DMS53 (cell line): ENCODE measurements at regions not wholly inside any gene's neighbourhood (a gene's known extent, or its start where the extent isn't known, plus 50 kb on each side); places are given as distances from the start of the nearest gene placed in this dataset.
"Not testable (repeated sequence)": the region's sequence is repeated elsewhere in the genome, so short reads cannot be mapped to it uniquely, and the experiment has no call there.

Source experiments
- DNase-seq: peaks from one replicate; lab custom pipeline; 2025; lab: John Stamatoyannopoulos, UW

DNA sequence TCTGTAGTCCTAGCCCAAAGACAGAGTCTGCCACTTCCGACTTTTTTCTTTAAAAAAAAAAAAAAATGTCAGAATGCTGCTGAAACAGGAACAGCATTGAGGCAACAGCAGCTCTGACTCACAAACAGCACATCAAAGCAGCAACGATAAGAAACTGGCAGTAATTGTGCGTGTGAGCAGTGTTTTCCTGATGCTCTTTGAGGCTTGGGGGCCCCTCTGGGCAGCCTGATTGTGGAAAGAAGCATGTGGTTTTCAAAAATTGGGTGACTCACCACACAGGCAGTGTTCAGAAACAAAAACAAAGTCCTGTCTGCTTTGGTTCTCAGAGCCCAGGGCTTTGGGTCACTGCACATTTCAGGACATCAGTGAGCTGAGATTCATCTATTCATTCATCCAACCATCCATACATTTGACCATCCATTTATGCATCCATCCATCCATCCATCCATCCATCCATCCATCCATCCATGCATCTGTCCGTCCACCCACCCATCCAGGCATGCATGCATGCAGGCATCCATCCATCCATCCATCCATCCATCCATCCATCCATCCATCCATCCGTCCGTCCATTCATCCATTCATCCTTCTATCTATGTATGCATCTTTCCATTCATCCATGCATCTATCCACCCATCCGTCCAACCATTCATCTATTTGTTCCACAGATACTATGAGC lies 308.4 kb downstream of the RPLP1 start:
- peak; percentile 55 for DNase-seq

DNA sequence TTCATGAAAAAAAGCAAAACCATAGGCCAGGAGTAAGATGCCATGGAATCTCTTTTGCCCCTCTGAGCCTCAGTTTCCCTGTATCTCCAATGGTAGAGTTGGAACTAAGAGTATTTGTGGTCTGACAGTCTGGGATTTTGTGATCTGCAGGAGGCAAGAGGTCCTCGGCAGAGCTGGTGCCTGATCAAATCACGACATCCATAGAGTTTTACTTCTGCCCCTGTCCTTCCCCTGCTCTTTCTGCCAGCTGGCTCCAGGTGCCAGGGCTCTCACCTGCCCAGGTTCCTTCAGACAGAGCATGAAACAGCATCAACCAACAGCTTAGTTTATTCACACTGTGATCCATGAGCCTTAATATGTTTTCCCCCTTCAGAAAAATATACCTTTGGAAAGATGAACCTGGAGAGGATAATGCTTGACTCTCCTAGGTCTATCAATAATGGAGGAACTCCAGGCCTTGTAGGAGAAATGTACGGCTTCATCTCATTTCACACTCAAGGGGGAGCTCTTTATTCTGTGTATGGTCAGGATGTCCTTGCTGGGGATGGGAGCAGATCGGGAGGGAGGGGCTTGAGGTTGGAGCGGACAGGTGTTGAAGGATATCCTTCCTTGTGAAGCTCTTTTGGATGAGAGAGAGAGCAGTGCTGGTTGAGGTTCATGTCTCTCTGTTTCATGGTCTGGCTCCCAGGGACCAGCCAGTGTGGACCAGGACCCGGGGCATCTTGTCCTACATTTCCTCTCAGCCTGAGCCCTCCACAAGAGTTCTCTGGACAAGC lies 309.9 kb downstream of the RPLP1 start:
- DNase-seq: peak; percentile 49

DNA sequence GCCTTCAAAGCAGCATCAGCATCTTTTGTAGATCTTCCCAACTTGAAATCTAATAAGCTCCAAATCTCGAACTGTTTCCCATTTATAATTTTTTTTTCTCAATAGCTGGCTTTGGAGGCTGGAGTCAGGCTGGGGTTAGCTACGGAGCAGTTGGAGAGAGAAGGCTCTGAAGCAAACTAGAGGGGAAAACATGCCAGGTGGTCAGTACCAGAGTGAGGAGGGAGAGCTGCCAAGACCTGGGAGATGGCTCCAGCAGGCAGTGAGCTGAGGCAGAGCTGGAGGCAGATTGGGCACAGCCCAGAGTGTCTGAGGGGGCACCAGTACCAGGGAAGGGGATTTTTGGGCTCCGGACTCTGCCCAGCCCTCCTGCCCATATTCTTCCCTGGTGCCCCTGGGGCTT lies 311.2 kb downstream of the RPLP1 start:
- no peak for DNase-seq

DNA sequence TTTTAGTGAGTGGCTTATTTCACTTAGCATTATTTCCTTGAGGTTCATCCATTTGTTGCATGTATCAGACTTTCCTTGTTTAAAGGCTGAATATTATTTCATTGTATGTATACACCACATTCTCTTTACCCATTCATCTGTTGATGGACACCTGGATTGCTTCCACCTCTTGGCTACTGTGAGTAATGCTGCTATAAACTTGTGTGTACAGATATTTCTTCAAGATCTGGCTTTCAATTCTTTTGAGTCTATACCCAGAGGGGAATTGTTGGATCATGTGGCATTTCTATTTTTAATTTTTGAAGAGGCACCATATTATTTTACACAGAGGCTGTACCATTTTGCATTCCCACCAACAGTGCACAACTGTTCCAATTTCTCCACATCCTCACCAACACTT lies 313.5 kb downstream of the RPLP1 start:
- no peak for DNase-seq

DNA sequence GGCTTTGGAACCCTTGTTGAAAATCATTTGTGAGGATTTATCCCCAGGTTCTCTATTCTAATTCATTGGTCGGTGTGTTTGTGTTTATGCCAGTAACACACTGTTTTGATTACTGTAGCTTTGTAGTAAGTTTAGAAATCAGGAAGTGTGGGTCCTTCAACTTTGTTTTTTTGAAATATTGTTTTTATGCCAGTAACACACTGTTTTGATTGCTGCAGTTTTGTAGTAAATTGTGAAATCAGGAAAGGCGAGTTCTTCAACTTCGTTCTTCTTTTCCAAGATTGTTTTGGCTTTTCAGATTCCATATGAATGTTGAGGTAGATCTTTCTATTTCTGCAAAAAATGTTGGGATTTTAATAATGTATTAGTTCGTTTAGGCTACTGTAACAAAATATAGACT lies 314.6 kb downstream of the RPLP1 start:
- DNase-seq: no peak

DNA sequence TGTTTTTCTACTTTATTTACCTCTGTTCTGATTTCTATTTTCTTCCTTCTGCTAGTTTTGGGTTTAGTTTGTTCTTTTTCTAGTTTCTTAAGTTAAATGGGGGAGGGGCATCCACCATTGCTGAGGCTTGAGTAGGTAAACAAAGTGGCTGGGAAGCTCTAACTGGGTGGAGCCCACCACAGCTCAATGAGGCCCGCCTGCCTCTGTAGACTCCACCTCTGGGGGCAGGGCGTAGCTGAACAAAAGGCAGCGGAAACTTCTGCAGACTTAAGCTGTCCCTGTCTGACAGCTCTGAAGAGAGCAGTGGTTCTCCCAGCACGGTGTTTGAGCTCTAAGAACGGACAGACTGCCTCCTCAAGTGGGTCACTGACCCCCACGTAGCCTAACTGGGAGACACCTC lies 316.7 kb downstream of the RPLP1 start:
- not testable (repeated sequence) for DNase-seq

DNA sequence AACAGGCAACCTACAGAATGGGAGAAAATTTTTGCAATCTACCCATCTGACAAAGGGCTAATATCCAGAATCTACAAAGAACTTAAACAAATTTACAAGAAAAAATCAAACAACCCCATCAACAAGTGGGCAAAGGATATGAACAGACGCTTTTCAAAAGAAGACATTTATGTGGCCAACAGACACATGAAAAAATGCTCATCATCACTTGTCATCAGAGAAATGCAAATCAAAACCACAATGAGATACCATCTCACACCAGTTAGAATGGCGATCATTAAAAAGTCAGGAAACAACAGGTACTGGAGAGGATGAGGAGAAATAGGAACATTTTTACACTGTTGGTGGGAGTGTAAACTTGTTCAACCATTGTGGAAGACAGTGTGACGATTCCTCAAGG lies 321.6 kb downstream of the RPLP1 start:
- DNase-seq: not testable (repeated sequence)

DNA sequence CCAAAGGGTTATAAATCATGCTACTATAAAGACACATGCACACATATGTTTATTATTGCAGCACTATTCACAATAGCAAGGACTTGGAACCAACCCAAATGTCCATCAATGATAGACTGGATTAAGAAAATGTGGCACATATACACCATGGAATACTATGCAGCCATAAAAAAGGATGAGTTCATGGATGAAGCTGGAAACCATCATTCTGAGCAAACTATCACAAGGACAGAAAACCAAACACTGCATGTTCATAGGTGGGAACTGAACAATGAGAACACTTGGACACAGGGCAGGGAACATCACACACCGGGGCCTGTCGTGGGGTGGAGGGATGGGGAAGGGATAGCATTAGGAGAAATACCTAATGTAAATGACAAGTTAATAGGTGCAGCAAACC lies 322.1 kb downstream of the RPLP1 start:
- not testable (repeated sequence) for DNase-seq

DNA sequence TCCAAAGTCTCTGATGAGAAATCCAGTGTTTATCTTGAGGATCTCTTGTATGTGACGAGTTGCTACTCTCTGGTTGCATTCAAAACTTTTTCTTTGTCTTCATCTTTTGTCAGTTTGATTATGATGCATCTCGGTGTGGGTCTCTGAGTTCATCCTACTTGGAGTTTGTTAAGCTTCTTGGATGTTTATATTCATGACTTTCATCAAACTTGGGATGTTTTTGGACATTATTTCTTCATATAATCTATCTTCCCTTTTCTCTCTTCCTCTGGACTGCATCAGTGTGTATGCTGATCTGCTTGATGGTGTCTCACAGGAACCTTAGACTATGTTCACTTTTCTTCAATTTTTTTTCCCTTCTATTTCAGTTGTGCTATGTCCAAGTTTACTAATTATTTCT lies 320.4 kb downstream of the TLE3 start:
- DNase-seq: no peak

DNA sequence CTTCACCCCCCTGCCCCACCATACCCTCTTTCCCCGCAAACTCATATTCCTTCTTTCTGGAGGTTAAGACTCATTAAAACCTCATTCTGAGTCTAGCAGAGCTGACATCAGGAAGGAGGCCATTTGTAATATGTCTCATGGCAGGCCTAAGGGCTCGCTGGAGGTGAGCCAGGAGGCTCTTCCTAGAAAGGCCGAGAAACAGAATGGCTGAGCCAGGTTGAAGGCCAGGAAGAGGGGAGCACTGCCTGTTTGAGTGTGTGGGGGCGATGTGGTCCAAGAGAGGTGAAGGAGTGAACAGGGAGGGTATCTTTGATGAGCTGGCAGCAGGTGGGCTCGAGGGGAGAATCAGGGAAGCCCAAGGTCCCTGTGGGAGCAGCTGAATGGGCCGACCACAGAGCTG lies 317.3 kb downstream of the TLE3 start:
- DNase-seq: no peak

DNA sequence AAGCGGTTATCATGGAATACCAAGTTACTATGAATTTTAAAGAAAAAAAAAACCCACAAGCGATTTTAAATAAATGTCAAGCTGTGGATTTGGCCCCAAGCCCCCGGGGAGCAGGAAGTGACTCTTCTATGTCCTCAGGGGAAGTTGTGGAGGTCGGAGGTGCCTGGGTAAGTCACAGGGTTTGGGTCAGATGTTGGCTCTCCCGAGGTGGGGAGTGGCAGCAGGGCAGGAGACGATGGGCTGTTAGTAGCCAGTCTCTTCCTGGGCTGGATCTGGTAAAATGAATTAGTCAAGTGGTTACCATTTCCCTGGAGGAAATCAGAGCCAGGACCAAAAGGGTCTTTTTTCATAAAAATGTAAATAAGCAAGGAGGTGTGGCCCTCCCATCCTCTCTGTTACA lies 316.7 kb downstream of the TLE3 start:
- no peak for DNase-seq

DNA sequence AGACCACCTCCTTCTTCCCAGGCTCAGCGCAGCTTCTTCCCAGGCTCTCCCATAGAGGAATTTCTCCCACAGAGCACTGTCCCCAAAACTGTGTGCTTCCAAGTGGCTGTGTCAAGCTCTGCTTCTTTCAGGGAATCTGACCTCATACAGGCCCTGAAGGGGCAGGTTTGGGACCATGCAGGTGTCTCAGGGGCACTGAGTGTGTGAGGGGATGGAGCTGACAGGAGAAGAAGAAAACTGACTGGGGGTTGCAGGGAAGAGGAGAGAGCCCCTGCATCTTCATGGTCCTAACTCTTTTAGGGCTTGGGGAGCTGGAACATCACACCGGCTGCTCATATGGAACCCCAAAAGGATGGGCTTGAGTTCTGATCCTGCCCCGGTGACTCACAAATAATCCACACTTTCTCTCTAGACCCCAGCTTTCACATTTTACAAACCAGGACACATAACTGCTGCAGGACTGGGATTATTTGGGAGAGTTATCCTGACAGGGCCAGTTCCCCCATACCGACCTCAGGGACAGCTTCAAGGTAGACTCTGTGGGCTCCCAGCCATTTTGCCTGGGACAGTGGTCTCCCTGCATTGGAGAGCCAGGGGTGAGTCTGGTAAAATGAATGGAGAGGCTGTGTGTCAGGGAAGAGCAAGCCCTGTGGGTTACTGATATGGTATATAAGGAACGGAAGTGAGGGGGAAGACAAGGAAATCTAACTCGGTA lies 316.1 kb downstream of the TLE3 start:
- no peak for DNase-seq

DNA sequence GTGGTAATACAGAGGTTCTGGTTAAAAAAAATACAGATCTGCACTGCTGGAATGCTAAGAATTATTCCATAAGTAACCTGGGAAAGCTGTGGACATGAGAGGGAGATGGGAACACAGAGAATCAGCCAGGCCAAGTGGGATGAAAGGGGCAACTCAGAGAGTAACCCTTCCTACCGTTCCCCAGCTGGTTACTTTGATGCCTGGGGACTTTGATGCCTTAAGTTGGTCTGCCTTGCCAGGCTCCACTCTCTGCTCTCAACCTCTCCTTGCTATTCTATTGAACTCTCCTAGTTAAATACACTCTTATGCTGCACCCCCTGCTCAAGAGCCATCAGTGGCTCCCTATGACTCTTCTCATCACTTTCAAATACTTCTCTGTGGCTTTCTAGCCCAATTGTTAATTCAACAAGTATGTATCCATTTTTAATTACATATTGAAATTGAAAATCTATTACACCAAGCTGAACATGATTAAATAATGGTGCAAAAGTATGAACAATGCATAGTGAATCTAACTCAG lies 315.5 kb downstream of the TLE3 start:
- DNase-seq: no peak

DNA sequence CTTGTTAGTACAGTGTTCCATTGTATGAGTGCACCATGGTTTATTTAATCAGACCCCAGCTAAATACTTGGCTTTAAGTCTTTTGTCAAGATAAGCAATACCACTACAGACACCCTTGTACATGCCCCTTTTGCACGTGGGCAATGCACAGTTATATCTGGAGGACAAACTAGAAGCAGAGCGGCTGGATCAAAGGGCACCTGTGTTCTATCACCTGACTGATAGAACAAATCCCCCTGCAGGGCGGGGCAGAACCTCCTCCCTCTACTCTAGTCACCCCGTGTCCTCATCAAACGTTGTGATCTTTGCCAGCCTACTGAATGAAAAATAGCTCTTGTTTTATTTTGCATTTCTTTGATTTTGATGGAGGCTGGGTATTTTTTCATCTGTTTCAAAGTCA lies 314.9 kb downstream of the TLE3 start:
- DNase-seq: peak; percentile 78

DNA sequence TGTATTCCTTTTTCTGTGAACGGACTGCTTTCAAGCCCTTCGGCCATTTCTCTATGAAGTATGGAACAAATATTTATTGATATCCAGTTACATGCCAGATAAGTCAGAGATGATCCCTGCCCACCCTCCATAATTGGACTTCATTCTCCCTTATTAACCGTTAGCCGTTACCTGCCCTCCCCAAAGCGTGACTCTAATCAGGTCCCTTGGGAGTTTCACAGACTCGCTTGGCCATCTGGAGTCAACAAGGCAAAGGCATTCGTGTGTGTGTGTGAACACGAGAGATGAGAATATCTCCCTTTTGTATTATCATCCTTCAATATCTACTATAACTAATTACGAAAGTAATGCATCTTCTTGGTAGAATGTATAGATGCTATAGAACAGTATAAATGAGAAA lies 314.5 kb downstream of the TLE3 start:
- DNase-seq: peak; percentile 40

DNA sequence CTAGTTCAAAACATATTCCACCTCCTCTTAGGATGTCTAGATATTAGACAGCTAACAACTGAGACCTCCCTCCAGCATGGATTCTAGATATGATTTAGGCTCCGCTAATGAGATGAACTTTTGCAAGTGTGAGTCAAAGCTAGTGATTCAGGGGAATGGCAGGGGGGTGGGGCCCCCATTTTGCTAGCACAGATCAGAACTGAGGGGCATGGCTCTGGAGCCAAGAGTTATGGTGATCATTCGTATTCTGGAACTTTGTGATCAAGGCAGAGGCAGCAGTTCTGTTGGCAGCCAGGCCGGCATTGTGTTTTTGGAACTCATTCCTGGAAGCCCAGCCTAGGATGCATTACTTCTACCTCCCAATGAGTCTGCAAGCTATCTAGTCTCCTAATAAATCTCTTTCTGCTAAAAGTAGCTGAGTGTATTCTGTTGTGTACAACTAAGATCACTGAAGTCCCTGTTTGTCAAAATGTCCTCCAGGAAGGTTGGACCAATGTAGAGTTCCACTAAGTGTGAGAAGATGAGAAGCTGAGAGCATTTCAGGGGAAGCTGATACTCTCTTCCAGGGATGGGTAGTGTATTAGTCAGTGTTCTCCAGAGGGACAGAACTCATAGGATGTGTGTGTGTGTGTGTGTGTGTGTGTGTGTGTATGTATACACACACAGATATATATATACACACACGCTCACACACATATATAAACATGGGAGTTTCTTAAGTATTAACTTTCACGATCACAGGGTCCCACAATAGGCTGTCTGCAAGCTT lies 312.7 kb downstream of the TLE3 start:
- no peak for DNase-seq

DNA sequence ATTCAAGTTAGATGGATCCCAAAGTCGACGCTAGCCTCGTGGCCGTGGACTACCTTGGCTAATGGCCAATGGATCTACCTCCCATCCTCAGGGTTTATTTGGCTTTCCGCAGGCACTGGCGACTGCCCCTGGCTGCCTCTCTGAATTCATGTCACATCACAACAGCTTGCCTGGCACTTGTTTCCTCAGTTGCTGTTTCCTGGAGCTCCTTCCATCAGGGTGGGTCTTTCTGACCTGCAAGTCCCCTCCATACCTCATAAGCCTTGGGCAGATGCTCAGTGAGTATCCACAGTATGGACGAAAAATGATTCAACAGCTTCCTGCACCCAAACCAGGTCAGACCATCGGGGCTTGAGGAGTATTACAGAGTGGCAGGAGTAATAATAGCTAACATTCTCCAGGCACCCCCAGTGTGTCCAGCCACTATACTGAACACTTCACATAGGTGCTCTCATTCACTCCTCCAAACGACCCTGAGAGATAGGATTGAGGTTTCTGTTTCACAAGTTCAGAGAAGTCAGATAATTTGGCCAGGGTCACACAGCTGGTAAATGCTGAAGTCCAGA lies 311.5 kb downstream of the TLE3 start:
- DNase-seq: no peak

DNA sequence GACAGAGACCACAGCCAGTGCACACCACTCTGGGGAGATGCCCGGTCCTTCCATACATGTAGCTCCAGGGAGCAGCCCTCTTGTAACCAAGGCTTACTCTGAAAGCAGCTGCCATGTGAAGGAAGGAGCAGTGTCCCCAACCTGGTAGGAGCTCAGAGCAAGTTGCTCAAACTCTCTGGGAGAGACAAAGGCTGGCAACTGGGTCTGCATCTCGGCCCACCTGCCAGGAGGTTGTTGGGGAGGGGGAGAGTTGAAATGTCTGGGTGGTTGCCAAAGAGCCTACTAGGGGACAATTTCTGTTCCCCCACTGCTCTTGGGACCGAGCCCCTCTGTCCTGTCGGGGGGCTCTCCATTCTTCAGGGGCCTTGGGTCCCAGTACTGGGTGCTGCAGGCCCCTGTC lies 309.9 kb downstream of the TLE3 start:
- no peak for DNase-seq

DNA sequence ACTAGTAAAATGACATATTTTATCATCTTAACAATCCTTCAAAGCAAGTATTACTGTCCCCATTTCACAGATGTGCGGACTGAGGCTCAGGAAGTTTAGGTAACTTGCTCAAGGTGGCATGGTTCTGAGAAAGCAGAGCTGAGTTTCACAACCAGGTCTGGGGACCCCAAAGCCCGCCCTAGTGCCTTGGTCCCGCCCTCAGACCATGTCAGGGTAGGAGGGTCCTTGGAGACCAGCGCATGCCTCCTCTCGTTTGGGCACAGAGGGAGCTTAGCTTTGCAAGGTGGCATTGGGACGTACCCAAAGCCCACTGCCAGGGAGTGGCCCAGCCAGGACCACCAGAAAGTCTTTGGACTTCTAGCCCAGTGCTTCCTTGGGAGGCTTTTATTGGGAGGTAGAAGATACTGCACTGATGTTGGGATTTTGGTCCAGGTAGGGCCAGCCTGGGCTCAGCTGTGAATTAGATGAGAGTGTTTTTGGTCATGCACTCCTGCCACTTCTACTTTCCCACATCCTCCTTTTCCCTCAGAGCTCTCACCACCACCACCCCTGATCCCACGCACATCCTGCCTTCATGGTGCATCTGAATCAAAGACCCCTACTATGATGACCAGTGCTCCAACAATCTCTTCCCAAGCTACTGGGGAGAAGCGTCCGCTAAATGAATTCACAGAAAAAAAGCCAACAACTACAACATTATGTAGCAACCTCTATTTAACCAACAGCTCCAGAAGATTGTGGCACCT lies 307.9 kb downstream of the TLE3 start:
- no peak for DNase-seq

DNA sequence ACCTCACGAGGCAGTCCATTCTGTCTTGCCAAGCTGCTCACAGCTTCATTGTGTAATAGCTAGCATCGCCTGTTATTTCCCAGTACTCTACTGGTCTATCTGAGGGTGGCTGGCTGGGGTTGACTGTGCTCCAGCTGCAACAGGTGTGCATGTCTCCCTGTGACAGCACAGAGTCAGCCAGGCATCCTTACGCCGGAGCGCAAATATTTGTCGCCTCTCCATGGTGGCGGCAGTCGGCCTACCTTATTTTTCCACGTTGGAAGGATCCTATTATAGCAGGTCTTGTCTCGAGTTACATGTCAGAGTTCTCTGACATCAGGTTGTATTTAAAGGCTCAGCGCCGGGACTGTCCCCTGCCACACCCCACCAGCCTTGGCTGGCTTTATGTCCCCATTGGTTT lies 307.1 kb downstream of the TLE3 start:
- no peak for DNase-seq

DNA sequence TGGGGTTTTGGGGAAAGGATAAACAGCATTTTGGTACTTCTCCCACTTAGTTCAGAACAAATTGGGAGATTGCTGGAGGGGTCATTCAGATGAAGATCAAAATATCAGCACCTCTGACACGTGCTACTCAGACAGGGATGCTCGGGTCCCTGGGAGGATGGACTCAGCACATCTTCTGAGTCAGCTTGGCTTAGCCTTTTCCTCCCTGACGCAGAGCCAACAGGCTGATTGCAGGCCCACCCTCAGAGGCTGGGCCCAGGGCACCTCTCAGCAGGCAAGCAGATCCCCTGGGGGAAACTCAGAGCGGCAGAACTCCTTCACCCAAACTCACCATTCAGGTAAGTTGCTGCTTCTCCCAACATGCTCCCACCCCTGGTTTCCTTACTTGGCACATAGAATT lies 304.9 kb downstream of the TLE3 start:
- DNase-seq: no peak
